NCI-H2227 treated with DMSO at 0.1 percent for 48 hours (cell line): ENCODE measurements at regions not wholly inside any gene's neighbourhood (a gene's known extent, or its start where the extent isn't known, plus 50 kb on each side); places are given as distances from the start of the nearest gene placed in this dataset.
"Not testable (repeated sequence)": the region's sequence is repeated elsewhere in the genome, so short reads cannot be mapped to it uniquely, and the experiment has no call there.

Experiments used
- DNase-seq: peaks from one replicate; lab custom pipeline; 2025; lab: John Stamatoyannopoulos, UW

GRCh38 chr18:49731860-49732311, 81.4 kb downstream of the ACAA2 start:
- no peak for DNase-seq

DNA sequence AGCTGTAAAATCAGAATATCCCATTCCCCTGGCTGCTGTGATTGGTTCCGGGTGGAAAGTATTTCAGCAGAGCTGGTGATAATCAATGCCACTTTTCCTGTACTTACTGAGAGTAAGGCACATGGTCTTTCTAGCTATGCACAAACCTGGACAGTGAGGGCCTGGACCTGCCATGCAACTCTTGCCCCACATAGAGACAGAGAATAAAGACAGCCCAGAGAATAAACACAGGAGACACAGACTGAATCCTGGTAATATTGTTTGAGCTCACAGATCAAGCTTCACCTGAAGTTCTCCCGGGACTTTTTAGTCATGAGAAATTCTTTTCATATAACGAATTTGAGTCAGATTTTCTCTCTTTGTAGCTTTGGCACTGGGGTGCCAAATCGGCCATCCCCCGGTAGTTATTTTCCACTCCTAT, 81.9 kb downstream of the ACAA2 start:
- no peak for DNase-seq

- no peak for DNase-seq
These were observed 82.4 kb downstream of the ACAA2 start for GRCh38 chr18:49730951-49731391.

DNA sequence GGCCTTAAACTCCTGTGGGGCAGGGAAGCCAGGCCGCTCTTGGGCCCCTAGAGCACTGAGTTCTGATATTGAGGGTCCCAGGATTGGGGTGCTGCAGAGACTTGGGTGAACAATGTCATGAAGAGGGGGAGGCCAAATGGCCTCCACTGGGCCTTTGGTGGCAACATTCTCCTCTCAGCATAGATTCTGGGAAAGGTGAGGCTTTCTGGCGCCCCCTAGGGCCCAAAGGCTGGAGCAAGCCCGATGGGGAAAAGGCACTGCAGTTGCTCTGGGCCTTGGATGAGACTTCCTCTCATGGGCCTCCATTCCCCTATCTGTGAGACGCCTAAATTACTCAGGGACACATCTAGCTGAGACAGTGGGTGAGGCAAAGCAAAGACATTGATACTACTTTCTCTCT, 84.8 kb downstream of the ACAA2 start:
- DNase-seq: no peak

DNA sequence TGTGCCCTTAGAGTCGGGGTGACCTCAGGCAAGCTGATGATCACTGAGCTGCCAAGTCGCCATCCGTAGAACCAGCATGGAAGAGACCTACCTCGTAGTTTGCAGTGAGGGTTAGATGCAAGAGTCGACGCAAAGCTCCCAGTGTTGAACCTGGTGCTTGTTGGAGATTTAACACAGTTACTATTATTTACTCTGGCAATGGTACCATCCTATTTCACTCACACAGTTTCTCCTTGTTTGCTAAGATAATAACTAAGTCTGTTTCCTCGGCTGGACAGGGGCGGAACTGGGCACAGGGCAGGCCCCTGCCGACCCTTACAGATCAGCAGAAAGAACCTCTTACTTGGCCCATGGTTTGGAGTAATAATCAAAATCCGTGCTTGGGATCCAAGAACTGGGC, 85.5 kb downstream of the ACAA2 start:
- DNase-seq: no peak

- DNase-seq: no peak
These were observed 86.7 kb downstream of the ACAA2 start for GRCh38 chr18:49726675-49726963.

- DNase-seq: no peak
These were observed 87.3 kb downstream of the ACAA2 start for GRCh38 chr18:49725809-49726674.

- no peak for DNase-seq
These were observed 89.6 kb downstream of the ACAA2 start for GRCh38 chr18:49723648-49724180.

DNA sequence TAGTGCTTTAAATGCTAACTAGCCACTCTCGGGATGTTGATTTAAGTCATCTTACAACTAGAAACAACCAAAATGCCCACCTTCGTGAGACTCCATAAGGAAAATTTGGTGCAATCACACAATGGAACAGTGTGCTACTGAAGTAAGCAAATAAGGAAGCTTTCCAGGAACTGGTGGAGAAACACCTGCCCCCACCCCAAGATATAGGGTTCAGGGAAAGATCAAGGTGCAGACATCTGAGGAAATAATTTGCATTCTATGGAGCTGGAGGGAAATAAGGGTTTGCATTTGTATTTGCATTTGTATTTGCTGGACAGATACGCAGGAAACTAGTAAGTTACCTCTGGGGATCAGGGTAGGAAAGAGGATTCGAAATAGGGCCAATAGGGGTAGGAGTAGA, 90.9 kb downstream of the ACAA2 start:
- DNase-seq: no peak

GRCh38 chr18:49721981-49722380, 91.4 kb downstream of the ACAA2 start:
- no peak for DNase-seq

DNA sequence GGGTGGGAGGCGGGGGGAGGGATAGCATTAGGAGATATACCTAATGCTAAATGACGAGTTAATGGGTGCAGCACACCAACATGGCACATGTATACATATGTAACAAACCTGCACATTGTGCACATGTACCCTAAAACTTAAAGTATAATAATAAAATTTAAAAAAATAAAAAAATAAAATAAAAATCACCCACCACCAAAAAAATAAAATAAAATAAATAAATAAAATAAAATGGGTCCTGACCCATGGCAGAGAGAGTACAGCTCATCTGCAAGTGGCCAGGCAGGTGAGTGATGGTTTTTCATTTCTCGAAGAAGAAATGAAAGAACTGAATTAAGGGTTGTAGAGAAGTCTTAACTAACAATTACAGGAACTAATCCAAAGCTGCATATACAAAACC, 92.4 kb downstream of the ACAA2 start:
- not testable (repeated sequence) for DNase-seq

- no peak for DNase-seq
These were observed 95.7 kb downstream of the ACAA2 start for GRCh38 chr18:49717617-49718016.

DNA sequence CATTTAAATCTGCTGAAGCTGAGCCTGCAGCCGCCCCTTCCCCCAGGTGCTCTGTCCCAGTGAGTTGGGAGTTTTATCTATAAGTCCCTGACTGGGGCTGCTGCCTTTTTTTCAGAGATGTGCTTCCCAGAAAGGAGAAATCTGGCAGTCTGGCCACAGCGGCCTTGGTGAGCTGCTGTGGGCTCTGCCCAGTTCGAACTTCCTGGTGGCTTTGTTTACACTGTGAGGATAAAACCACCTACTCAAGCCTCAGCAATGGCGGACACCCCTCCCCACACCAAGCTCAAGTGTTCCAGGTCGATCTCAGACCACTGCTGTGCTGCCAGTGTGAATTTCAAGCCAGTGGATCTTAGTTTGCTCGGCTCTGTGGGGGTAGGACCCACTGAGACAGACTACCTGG, 97.3 kb downstream of the ACAA2 start:
- DNase-seq: no peak

DNA sequence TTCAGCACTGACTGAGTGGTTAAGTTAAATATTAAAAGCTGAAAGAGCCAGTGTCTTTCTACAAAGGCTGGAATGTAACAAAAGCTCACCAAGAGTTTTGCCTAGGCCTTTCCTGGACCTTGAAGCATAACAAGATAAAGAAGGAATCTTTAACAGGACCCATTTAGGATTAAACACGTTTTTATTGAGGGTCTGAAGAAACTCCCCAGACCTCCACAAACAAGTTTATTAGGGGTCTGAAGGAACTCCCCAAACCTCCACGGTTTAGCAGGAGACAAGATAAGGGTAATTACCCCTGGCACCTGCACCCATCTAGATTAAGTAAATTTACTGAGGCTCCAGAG, 104.0 kb downstream of the ACAA2 start:
- DNase-seq: no peak

- peak; percentile 3 for DNase-seq
These were observed 104.5 kb downstream of the ACAA2 start for GRCh38 chr18:49708662-49709346.

DNA sequence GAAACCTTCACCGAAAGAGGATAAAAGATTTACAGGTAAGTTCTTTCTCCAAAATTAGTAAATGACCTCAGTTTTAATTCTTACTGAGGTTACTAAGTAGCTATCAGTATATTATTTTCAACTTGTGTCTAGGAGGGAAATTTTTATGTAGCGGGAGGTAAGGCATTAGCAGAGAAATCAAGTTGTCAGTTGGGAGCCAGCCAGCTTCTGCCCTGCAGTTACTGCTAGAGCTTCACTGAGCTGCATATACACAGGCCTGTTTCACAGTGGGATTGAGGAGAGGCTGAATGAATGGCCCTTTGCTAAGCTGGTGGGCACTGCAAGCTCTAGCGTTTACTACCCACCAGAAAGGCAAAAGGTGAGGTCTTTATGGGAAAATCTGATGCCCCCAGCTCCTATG, 105.7 kb downstream of the ACAA2 start:
- DNase-seq: no peak

DNA sequence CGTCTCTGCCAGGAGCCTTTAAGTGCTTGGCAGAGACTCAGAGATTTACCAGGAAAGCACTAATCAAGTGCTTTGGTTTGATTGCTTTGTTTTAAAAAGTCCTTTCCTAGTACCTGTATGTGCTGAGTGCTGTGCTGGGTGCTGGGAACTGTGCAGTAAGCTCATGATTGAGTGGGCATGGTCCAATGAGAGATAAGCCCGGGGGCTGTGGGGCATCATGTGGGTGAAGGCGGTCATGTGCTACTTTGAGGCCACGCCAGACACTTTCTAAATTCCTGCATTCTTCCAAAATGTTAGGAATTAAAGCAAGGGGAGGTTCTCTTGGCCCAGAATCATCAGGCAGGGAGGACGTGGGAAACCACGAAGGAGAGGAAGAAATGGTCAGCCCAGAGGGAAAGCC, 109.0 kb downstream of the ACAA2 start:
- no peak for DNase-seq

DNA sequence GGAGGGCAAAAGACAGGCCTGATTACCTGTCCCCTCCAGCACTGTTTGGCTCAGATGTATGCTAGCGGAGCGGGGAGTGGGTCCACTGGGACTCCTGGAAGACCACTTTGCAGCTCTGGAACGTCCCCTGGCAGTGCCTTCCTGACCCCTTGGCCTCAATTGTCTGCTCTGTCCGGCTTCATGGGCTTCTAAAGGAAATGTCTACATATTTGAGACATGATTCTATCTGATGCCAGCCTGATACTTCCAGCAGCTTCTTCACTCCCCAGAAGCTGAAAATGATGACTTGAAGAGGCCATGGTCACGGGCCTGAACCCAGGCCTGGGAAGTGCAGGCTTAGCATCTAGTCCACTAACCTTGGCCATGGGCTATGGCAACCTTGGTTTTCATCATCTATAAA, 112.1 kb downstream of the ACAA2 start:
- no peak for DNase-seq

DNA sequence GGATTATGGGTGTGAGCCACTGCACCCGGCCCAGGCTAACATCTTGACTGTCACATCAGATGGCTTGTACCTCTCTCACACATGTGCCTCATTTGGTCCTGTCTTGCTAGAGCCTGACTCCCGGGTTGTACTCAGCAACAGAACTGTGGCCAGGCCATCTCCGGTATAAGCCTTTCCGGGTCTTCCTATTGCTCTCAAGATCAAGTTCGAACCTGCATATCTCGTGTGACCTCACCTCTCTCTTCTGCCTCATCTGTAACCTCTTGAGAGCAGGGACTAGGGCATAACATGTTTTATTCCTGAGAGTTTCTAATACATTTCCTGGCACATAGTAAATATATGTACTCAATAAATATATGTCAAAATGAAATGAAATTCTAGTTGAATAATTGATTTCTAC, 114.0 kb downstream of the ACAA2 start:
- no peak for DNase-seq

- no peak for DNase-seq
These were observed 114.8 kb downstream of the ACAA2 start for GRCh38 chr18:49698525-49699025.

- DNase-seq: no peak
These were observed 115.4 kb downstream of the ACAA2 start for GRCh38 chr18:49697757-49698524.

DNA sequence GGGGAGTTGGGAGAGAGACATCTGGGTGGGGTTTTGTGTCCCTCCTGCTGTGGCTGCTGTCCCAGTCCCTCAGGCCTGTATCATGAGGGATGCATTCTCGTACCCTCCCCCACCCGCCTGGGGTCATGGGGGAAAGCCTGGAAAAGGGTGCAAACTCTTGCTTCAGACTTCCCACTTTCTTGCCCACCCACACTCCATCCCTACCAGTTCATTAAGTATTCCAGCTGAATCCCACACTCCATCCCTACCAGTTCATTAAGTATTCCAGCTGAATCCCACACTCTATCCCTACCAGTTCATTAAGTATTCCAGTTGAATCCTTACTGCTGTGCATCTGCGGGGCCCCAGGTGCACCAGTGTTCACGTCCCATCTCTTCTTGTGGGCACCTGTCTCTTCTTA, 116.3 kb downstream of the ACAA2 start:
- DNase-seq: no peak
